SK-N-SH treated with all-trans-retinoic acid at 6 μM for 48 hours (cell line): ENCODE measurements at regions not wholly inside any gene's neighbourhood (a gene's known extent, or its start where the extent isn't known, plus 50 kb on each side); places are given as distances from the start of the nearest gene placed in this dataset.

Experiments
- ARNTL ChIP-seq: fragments of 450-650 bp; formaldehyde crosslinking; IDR thresholded peaks from 2 replicates; pipeline ENCODE4 v1.5.0; 2020; ENCODE audit warnings: low read depth, mild to moderate bottlenecking, moderate library complexity, borderline replicate concordance
- BACH2 ChIP-seq: fragments of 250-450 bp; sonication (Bioruptor Pico); IDR thresholded peaks from 2 replicates; pipeline ENCODE4 v1.9.0; 2021; ENCODE audit warnings: mild to moderate bottlenecking, borderline replicate concordance
- CSDC2 ChIP-seq: fragments of 250-450 bp; sonication (Bioruptor Pico); IDR thresholded peaks from 2 replicates; pipeline ENCODE4 v1.5.0; 2020; ENCODE audit warnings: mild to moderate bottlenecking, moderate library complexity
- PPARA ChIP-seq: fragments of 250-450 bp; sonication (Bioruptor Pico); IDR thresholded peaks from 2 replicates; pipeline ENCODE4 v1.5.0; 2020; ENCODE audit warnings: mild to moderate bottlenecking, borderline replicate concordance
- RARB ChIP-seq: fragments of 250-450 bp; sonication (Bioruptor Pico); IDR thresholded peaks from 2 replicates; pipeline ENCODE4 v1.8.0; 2021; ENCODE audit warnings: mild to moderate bottlenecking, moderate library complexity
- ZC3H10 ChIP-seq: fragments of 250-450 bp; sonication (Bioruptor Pico); IDR thresholded peaks from 2 replicates; pipeline ENCODE4 v1.5.1; 2021; ENCODE audit warnings: mild to moderate bottlenecking, moderate library complexity
- ZNF8 ChIP-seq: fragments of 450-650 bp; formaldehyde crosslinking; IDR thresholded peaks from 2 replicates; pipeline ENCODE4 v1.5.0; 2020; ENCODE audit warnings: mild to moderate bottlenecking, moderate library complexity
- TF ChIP-seq, protein P1 (sequence below): fragments of 250-450 bp; sonication (Bioruptor Pico); IDR thresholded peaks from 2 replicates; pipeline ENCODE4 v1.8.0; 2020; ENCODE audit warnings: mild to moderate bottlenecking, moderate library complexity, borderline replicate concordance

DNA sequence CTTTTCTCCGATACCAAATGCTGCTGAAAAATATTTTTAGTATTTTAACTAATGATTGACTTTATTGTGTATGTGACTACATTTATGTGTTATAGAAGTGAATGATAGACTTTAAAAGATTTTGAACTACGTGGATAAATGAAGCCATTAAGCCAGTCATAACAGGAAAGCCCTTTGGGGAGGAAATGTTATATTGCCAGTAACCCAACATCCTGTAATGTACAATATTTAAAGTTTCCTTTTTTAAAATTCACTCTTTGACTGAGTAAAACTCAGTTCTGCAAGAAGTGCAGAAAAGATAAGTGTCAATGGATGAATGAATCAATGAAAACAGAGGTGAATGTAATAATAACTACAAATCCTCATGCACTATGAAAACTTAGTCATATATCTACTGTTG, 102.6 kb upstream of the TLE4 start:
- TF ChIP-seq ZNF8 = no peak
- no peak for TF ChIP-seq RARB (CRISPR knock-in tag)
- TF ChIP-seq CSDC2 (CRISPR knock-in tag) = no peak
- TF ChIP-seq, protein P1, sequence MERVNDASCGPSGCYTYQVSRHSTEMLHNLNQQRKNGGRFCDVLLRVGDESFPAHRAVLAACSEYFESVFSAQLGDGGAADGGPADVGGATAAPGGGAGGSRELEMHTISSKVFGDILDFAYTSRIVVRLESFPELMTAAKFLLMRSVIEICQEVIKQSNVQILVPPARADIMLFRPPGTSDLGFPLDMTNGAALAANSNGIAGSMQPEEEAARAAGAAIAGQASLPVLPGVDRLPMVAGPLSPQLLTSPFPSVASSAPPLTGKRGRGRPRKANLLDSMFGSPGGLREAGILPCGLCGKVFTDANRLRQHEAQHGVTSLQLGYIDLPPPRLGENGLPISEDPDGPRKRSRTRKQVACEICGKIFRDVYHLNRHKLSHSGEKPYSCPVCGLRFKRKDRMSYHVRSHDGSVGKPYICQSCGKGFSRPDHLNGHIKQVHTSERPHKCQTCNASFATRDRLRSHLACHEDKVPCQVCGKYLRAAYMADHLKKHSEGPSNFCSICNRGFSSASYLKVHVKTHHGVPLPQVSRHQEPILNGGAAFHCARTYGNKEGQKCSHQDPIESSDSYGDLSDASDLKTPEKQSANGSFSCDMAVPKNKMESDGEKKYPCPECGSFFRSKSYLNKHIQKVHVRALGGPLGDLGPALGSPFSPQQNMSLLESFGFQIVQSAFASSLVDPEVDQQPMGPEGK (CRISPR knock-in tag) = no peak
- no peak for TF ChIP-seq BACH2 (CRISPR knock-in tag)
- no peak for TF ChIP-seq ARNTL (CRISPR knock-in tag)
- no peak for TF ChIP-seq ZC3H10 (CRISPR knock-in tag)
- TF ChIP-seq PPARA (CRISPR knock-in tag) = no peak
